DMS 273 (cell line): ENCODE measurements at regions not wholly inside any gene's neighbourhood (a gene's known extent, or its start where the extent isn't known, plus 50 kb on each side); places are given as distances from the start of the nearest gene placed in this dataset.

ENCODE experiments used
- DNase-seq: peaks from one replicate; lab custom pipeline; 2025; ENCODE audit not compliant: unreplicated experiment; lab: John Stamatoyannopoulos, UW

DNA sequence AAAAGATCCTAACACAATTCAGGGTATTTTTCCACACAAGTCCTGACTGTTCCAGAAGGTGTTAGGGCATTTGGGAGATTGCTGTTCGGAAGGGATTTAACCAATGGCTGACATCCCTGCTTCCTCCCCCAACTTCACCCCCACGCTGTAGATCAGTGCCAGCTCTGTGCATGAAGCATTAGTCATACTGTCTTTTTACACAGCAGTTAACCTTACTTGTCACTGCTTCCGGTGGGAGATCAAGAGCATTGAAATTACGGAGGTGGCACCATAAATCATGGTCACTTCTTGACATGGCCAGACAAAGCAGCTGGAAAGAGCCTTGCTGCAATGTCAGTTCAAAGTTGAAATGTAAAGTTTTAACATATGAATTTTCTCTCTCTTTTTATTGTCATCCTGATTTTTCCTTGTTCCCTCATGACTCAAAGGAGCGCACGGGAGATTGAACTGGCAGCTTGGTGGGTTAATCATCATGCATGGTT, 70.2 kb downstream of the HRH4 start:
- peak; percentile 3 for DNase-seq

DNA sequence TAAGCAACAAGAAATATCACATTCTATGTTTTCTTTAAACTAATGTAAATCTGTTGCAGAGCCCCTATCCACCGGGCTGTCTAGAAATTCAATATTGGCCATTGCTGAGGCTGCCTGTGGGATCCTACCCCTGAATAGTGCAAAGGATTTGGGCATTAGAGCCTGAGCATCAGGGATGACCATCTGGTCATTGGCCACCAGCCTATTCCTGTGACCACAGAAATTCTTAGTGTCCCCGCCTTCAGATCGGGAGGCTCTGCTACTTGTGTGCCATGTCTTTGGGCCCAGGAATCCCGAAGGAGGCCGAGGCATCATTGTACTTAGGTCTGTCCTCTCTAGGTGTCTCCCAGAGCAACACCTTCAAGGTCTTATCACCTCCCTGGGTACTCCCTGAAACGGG, 73.8 kb downstream of the HRH4 start:
- DNase-seq: peak; percentile 16

DNA sequence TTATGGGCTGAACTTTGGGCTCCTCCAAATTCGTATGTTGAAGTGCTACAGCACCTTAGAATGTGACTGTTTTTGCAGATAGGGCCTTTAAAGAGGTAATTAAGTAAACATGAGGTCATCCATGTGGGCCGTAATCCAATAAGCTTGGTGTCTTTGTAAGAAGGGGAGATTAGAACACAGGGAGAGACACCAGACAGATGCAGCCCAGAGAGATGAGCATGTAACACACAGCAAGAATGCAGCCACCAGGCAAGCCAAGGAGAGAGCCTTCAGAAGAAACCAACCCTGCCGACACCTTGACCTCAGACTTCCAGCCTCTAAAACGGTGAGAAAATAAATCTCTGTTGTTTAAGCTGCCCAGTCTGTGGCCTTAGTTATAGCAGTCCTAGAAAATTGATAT, 74.3 kb downstream of the HRH4 start:
- DNase-seq: no peak

DNA sequence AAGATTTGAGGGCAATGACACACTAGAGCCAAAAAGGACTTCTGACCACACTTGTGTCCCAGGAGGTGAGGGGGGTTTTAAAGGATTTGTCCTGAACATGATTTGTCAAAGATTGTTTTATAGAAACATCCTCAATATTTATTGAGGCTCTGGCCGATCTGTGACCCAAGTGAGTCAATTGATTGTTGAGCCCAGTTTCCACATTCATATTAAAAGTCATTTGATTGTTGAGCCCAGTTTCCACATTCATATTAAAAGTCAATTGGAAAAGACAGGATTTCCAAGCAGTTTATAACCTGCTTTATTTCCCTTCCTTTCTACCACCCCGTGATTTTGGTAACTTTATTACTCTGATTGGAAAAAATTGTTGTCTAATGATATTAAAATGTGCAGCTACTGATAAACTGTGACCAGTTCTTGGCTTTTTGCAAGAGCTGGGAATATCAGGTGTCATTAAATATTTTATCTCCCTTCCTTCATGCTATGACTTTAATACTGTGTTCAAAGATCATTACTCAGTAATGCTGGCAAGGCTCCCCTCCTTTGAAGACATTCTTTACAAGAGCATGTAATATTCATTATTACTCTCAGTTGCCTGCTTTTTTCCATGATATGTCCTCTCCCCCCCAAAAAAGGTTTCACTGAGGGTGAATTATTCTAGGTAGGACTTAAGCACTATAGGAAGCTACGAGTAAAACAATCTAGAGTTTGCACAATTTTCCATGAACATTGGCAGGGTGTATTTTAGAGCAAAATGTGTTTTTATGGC, 75.3 kb downstream of the HRH4 start:
- DNase-seq: no peak

DNA sequence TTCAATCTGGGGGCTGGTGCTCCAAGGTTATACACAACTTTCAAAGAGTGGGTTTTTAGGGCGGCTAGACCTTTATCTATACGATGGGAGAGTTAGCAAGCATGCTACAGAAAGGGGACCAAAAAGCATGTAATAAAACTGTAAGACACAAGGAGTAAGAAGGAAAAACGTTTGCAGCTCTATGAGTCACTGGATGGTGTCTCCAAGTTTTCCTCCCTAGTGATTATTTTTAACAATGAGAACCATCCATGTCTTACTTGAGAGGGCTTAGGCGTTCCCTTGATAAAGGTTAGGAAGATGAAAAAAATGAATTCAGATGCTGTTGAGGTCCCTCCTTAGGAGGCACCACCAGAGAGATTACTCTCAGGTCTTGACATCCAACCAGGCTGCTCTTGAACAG, 75.9 kb downstream of the HRH4 start:
- DNase-seq: no peak

DNA sequence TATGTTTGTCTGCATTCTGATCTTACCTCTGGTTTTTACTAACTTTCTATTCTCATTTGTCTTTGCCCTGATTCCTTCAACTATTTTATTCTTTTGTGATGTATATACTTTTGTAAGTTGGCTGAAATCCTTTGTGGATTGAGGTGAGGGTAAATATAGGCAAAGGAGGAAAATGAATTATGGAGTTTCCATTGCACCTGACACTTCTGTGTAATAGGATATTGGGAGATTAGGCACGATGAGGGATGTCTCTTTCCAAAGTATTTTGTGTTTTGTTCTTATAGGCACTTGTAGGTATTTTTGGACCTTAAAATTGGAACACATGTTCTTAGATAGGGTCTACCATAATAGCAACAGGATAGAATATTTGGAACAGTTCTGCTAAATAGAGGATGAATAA, 76.4 kb downstream of the HRH4 start:
- DNase-seq: no peak

DNA sequence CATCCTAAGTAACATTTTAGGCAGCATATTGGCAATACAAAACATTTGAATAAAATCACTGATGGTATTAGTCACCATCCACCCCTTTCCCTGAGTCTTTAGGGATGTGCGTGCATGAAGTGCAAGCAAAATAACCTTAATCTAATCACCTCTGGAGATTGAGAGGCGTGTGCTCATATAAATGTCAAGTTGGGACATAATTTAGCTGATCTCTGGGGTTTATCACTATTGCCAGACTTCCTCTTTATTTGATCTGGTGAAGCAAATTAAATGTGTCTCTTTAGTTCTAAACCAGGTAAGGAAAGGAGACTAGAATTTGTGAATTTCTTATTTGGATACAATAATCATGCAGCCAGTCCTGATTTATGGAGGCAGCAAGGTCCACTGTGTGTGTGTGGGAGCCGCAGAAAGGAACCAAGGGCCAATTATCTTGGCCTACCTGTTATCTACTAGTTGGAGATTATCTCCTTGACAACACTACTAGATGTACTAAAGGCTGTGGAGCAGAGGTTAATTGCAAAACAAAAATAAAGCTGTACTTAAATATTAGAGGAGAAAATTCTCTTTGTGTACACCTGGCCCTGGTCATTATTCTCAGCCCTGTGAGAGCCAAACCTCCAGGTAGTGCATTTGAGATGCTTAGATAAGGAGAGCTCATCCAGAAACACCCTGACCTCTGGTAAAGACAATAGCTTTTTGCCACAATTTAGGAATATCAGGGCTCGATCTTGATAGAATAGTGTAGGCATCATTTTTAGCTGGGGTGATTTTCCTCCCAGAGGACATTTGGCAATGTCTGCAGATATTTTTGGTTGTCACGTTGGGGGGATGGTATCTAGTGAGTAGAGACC, 78.2 kb downstream of the HRH4 start:
- DNase-seq: no peak

DNA sequence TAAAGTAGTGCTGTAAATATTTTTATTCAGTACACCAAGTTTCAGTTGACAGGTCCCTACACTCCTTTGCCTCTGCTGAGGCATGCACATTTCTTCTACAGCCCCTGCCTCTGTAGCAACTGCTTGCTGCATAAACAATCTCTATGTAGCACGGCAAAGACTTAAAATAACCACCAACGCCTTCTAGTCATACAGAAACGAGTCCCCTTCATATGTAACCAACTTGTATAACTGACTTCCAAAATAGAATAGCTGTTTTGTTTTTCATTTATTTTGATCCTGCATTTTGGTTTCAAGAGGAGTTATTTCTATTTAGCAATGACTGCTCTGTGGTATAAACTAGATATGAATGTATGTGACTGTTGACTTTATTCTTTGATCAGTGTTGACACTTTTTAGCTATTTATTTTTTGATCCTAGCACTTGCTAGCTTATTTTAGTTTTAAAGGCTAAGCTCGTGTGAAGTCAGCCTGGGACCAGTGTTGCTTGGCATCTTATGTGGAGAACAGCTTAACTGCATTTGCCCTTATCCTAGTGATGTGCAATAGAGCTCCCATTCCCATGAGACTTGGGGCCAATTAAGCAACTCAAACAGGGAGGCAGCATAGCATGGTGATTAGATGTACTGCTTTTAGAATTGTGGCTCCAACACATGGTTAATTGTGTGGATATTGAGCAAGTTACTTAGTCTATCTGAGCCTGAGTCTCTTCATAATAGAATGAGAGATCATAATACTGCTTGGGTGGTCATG, 79.6 kb downstream of the HRH4 start:
- DNase-seq: no peak

DNA sequence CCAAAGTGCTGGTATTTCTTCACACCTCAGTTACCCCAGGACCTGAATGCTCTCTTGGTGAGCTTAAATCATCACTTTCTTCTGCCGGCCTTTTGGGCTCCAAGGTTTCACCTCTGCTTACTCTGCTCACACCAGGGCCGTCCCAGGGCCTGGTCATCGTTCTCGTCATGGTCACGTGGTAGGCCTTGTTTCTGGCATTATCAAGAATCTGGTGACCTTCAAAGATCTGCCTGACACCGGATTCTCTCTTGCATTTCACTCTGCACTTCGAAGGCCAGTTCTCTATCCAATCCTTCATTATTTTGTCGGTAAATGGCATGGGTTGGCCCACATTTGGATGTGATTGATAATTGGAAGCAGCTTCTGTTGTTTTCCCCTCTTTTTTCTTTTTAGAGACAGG, 80.5 kb downstream of the HRH4 start:
- DNase-seq: no peak

DNA sequence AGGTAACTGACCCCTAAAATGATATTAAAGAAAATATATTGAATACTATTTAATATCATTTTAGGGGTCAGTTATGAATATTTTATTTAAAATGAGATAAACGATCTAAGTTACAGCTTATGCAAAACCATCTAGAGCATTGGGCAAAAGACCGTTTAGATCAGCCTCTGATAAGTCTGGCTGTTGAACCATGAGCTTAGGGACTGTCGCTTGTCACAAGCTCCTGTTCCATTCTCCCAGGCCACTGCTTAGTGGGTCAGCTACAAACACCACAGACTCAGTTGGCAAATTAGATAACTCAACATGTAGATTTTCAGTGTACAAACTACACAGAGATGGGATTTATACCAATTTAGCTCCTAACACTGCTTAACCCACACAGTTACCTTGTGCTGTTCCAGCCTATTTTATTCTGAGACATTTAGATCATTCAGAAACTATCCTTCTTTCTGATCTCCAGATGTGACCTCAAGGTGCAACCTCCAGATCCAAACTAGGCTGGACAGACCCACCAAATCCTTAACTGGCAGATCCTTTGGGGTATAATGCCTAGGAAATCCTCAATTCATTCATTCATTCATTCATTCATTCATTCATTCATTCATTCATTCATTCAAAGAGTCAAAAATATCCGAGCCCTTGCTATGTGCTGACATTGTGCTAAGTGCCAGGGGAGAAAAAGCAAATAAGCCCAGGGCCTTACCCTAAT, 82.8 kb downstream of the HRH4 start:
- DNase-seq: no peak

DNA sequence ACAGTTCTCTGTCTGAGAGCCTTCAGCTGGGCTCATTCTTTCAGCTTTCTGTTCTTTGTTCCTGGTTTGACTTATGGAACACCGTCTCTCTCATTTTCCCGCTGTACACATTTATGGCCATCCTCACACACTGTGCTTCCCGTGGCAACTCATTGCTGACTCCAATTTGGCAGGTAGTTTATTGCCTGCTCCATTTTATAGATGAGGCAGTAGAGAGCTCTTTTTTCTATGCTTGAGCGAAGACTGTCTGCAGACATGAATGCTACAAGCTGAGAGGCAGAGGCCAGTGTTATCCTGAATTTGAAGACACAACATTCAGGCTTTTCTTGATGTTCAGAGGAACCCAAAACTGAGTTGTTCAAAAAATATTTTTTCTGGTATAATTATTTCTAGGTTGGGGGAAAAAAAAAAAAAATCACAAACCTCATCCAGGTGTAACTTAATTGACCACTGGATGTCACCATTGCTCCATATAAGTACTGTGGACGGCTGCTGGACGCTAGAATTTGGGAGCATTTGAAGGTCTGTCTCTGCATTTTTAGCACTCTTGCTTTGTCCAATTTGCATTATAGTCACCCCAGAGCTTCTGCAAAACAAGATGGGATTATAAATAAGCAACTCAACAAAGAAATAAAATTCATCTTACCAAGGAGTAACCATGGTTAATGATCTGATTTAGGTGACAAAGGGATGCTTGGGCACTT, 83.5 kb downstream of the HRH4 start:
- DNase-seq: peak; percentile 67

DNA sequence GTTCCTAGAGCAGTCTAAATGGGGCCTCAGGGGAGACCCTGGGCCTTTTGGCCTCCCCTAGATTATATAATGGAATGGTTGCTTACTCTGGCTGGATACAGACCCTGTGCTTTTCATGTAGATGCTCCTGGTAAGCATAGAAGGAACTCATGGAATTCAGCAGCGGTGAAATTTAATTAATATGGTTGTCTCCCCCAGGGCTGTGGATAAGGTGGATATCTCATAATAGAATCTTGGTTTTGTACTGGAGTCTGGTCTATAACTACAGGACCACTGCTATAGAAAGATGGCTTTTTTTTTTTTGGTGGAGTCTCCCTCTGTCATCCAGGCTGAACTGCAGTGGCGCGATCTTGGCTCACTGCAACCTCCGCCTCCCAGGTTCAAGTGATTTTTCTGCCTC, 84.5 kb downstream of the HRH4 start:
- no peak for DNase-seq

DNA sequence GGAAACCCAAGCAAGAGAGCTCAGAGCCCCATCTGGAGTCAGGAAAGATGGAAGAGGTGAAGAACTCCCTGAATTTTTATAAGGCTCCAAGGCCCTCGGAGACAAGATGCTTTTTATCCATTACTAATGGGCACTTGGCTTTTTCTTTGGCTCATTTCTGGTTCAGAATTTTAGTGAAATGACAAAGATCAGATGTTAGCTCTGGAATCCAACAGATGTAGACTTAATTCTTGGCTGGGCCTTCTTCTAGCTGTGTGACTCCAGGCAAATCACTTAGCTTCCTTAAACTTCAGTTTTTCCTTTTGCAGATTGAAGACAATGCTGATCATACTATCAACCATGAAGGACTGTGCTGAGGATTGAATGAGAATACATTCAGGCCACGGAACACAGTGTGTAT, 85.2 kb downstream of the HRH4 start:
- DNase-seq: no peak

DNA sequence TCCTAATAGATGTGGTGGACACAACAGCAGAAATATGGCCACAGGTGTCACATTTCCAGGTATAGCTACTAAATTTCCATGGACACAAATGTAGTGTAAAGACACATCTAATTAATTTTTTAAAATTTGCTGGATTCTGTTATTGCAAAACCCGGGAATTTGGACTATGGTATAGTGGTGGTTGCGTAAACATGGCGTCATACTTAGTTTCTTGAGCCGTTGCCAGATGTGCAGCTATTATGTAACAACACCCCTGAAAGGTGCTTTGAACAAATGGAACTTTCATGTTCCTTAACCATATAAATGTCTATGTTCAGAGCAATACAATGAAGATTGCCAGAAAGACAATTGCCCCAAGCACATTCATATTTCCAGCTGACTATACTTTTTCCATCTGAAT, 85.9 kb downstream of the HRH4 start:
- DNase-seq: no peak

DNA sequence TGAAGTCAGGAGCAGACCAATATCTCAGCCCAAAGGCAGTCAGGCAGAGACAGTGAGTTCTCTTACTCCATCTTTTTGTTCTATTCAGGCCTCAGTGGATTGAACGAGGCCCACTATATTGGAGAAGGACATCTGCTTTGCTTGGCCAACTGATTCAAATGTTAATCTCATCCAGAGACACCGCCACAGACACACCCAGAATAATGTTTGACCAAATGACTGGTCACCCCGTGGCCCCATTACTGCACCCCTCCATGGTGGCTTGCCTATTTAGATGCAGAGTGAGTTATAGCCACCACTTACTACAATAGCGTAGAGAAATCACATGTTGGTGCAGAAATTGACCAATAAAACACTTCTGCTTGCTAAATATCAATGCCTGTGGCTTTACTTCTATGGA, 88.1 kb downstream of the HRH4 start:
- DNase-seq: no peak

DNA sequence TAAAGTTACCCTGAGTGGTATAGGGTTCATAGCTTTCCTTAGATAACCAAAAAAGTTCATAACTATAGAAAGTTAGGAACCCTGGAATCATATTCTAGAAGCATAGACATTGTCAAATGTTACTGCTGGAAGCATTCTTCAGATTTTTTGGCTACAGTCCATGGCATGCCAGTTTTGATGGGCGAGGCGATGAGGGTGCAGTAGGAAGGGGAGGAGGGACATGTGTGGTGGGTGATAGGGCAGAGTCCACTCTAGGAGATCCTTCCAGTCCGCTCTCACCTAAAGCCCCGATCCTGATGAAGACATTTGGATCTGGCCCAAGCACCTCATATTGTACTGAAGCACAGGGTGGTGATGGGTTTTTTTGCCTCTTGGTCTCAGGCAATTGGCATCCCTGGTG, 91.8 kb downstream of the HRH4 start:
- DNase-seq: no peak

DNA sequence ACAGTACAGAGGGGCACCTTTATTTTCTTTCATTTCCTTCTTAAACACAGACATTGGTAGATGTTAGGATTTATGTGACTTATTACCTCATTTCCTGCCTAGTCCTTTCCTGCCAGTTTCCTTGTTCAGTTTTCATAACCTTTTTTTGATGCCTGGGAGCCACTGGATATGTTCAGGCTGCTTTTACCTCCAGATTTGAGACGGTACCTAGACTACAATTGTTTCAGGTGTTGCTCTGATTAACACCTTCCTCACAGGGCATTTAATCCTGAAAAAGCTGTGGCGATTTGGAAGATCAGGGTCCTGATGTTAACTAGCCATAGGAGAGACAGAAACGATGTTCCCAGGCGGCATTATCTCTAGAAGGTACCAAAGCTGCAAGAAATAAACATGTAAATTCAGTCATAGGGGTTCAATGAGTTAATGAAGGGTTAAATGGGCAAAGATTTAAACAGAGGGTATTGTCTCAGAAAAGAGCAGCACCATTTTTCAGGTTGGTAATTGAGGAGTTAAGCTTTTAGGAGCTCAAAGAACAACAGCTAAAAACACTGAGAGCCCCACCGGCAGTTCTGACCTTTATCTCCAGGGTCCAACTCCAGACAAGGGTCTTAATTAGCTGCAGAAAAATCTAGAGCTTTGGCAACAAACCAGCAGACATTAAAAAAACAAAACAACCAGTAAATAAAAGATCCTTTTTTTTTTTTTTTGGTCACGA, 93.3 kb downstream of the HRH4 start:
- no peak for DNase-seq

DNA sequence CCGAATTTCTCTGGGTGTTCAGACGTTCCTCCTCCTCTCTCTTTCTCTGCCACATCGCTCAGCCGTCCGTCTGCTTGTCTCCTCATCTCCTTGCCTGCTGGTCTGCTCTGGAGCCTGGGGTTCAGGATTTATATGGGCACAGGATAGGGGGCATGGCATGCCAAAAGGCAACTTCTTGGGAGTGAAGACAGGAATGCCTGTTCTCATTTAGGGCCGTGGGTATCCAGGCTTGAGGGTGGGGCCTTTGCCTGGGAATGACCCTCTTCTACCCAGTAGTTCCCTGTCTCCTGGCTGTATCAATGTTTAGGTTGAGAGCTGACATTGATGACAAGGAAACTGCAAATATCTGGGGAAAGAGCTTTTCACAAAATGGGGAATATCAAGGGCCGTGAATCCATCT, 98.0 kb downstream of the HRH4 start:
- no peak for DNase-seq

DNA sequence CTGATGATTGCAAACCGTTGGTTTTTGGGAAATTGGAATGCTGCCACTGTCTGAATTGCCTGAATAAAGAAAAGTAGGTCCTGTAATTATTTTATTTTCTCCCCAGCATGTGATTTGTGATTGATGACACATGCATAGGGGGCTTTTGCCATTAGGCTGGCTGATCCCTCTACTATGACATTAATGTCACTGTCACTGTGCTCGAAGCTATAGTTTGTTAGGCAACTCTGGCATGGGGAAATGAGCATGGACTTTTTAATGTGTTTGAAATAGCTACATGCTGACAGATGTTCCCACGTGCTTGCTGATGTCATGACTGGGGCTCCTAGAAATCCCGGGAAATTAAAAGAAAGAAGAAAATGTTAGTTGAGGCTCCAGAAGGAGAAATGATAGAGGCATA, 99.1 kb downstream of the HRH4 start:
- DNase-seq: peak; percentile 4

DNA sequence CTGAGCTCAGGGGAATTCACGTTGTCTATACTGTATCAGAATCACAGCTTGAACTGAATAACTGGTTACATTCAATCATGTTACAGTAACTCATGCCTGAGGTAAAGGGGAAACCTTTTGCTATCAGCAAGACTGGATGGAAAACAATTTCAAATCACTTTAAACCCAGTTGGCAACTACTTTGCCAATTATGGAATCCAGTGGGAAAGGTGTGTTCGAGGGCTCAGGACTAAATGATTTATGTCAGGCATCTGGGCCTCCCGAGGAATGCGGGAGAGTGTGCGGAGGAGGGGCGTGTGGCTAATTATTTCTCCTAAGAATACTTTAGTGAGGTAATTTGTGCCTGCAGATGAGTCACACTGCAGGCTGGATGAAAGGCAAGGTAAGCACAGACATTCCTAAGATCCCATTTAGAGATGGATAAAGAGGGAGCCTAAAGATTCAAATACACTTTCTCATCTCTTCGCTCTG, 100.1 kb downstream of the HRH4 start:
- DNase-seq: peak; percentile 8
